H9 (cell line): ENCODE measurements at regions not wholly inside any gene's neighbourhood (a gene's known extent, or its start where the extent isn't known, plus 50 kb on each side); places are given as distances from the start of the nearest gene placed in this dataset.

Experiments
- DNase-seq: peaks from one replicate; pipeline ENCODE4 v3.0.0-alpha.2; 2017
- H2AFZ ChIP-seq: one replicate; pipeline ENCODE4 v1.6.1; 2013; ENCODE audit warnings: mild to moderate bottlenecking, low read length, control low read depth, moderate library complexity
- H2AK5ac ChIP-seq: 2 replicates; pipeline ENCODE4 v1.6.1; 2013; ENCODE audit warnings: low read length, control low read depth, mixed read lengths; ENCODE audit not compliant: insufficient read length
- H2BK120ac ChIP-seq: one replicate; pipeline ENCODE4 v1.6.1; 2013; ENCODE audit warnings: low read depth, mild to moderate bottlenecking, low read length, control low read depth, inconsistent platforms; ENCODE audit not compliant: poor library complexity, severe bottlenecking
- H2BK12ac ChIP-seq: 2 replicates; pipeline ENCODE4 v1.6.1; 2013; ENCODE audit warnings: low read length, control low read depth, mixed read lengths, low read depth; ENCODE audit not compliant: insufficient read length
- H2BK15ac ChIP-seq: 2 replicates; pipeline ENCODE4 v1.6.1; 2013; ENCODE audit warnings: low read depth, low read length, control low read depth
- H2BK20ac ChIP-seq: one replicate; pipeline ENCODE4 v1.6.1; 2013; ENCODE audit warnings: low read depth, mild to moderate bottlenecking, low read length, control low read depth, inconsistent platforms; ENCODE audit not compliant: poor library complexity, severe bottlenecking
- H2BK5ac ChIP-seq: 2 replicates; pipeline ENCODE4 v1.6.1; 2013; ENCODE audit warnings: low read length, control low read depth, mixed read lengths; ENCODE audit not compliant: insufficient read length
- H3K14ac ChIP-seq: 2 replicates; pipeline ENCODE4 v1.6.1; 2013; ENCODE audit warnings: low read length, control low read depth; ENCODE audit not compliant: insufficient read depth
- H3K18ac ChIP-seq: 2 replicates; pipeline ENCODE4 v1.6.1; 2013; ENCODE audit warnings: low read depth, mild to moderate bottlenecking, mixed read lengths, low read length, control low read depth; ENCODE audit not compliant: insufficient read length
- H3K23ac ChIP-seq: 2 replicates; pipeline ENCODE4 v1.6.1; 2013; ENCODE audit warnings: low read length, control low read depth, mixed read lengths, low read depth; ENCODE audit not compliant: insufficient read length
- H3K23me2 ChIP-seq: 2 replicates; pipeline ENCODE4 v1.6.1; 2013; ENCODE audit warnings: low read depth, mild to moderate bottlenecking, mixed read lengths, low read length, control low read depth; ENCODE audit not compliant: insufficient read length, poor library complexity, severe bottlenecking
- H3K27ac ChIP-seq: 2 replicates; pipeline ENCODE4 v1.5.1; 2013; ENCODE audit warnings: low read length, control low read depth, mixed read lengths, low read depth; ENCODE audit not compliant: insufficient read length
- H3K27me3 ChIP-seq: 2 replicates; pipeline ENCODE4 v1.6.1; 2013; ENCODE audit warnings: low read length, control low read depth, inconsistent platforms; ENCODE audit not compliant: insufficient read depth
- H3K4ac ChIP-seq: 2 replicates; pipeline ENCODE4 v1.6.1; 2013; ENCODE audit warnings: low read depth, mild to moderate bottlenecking, control low read depth, inconsistent platforms, low read length, moderate library complexity
- H3K4me1 ChIP-seq: 2 replicates; pipeline ENCODE4 v1.6.1; 2013; ENCODE audit warnings: low read length, control low read depth, inconsistent platforms; ENCODE audit not compliant: insufficient read depth
- H3K4me2 ChIP-seq: 2 replicates; pipeline ENCODE4 v1.6.1; 2013; ENCODE audit warnings: low read length, control low read depth, mixed read lengths; ENCODE audit not compliant: insufficient read length, insufficient read depth
- H3K56ac ChIP-seq: 2 replicates; pipeline ENCODE4 v1.6.1; 2013; ENCODE audit warnings: low read depth, mild to moderate bottlenecking, mixed read lengths, low read length, control low read depth; ENCODE audit not compliant: insufficient read length
- H3K79me1 ChIP-seq: 2 replicates; pipeline ENCODE4 v1.6.1; 2013; ENCODE audit warnings: low read depth, mild to moderate bottlenecking, moderate library complexity, low read length, control low read depth, inconsistent platforms; ENCODE audit not compliant: insufficient read depth, poor library complexity, severe bottlenecking
- H3K79me2 ChIP-seq: 2 replicates; pipeline ENCODE4 v1.6.1; 2013; ENCODE audit warnings: low read length, control low read depth, inconsistent platforms; ENCODE audit not compliant: insufficient read depth
- H3K9ac ChIP-seq: 2 replicates; pipeline ENCODE4 v1.6.1; 2013; ENCODE audit warnings: low read length, control low read depth, mixed read lengths; ENCODE audit not compliant: insufficient read length; ENCODE audit errors: extremely low read depth
- H3K9me3 ChIP-seq: one replicate; pipeline ENCODE4 v1.6.1; 2013; ENCODE audit warnings: low read depth, low read length, inconsistent platforms; ENCODE audit not compliant: control insufficient read depth
- H3T11ph ChIP-seq: one replicate; pipeline ENCODE4 v1.6.1; 2013; ENCODE audit warnings: mild to moderate bottlenecking, low read length, control low read depth, inconsistent platforms
- H4K20me1 ChIP-seq: one replicate; pipeline ENCODE4 v1.6.1; 2013; ENCODE audit not compliant: control insufficient read depth, insufficient read length, insufficient read depth
- H4K5ac ChIP-seq: 2 replicates; pipeline ENCODE4 v1.6.1; 2013; ENCODE audit warnings: low read depth, mild to moderate bottlenecking, mixed read lengths, low read length, control low read depth; ENCODE audit not compliant: insufficient read length
- H4K8ac ChIP-seq: replicated peaks from 2 replicates; pipeline ENCODE4 v1.6.1; 2013; ENCODE audit warnings: low read length, control low read depth, mixed read lengths, low read depth; ENCODE audit not compliant: insufficient read length
- H4K91ac ChIP-seq: 2 replicates; pipeline ENCODE4 v1.6.1; 2013; ENCODE audit warnings: low read depth, mild to moderate bottlenecking, moderate library complexity, mixed read lengths, low read length, control low read depth; ENCODE audit not compliant: insufficient read length
- H3K27ac Mint-ChIP-seq, 3 experiments: 2 replicates in 2 of 3; 3 replicates in 1 of 3; pipeline ENCODE4 v1.8.0; 2020 to 2021; ENCODE audit warnings: mixed read lengths in 3 of 3, mild to moderate bottlenecking in 1 of 3, moderate library complexity in 1 of 3
- H3K27me3 Mint-ChIP-seq: 2 replicates; pipeline ENCODE4 v1.8.0; 2021; ENCODE audit warnings: low read depth, mild to moderate bottlenecking, moderate library complexity, mixed read lengths
- H3K36me3 Mint-ChIP-seq, 3 experiments: 2 replicates in 2 of 3; 3 replicates in 1 of 3; pipeline ENCODE4 v1.8.0; 2020 to 2021; ENCODE audit warnings: low read depth in 3 of 3, mixed read lengths in 3 of 3; ENCODE audit not compliant: insufficient read depth in 1 of 3
- H3K4me1 Mint-ChIP-seq, 2 experiments: 2 replicates each; pipeline ENCODE4 v1.8.0; 2020; ENCODE audit warnings: mixed read lengths in 2 of 2
- H3K4me3 Mint-ChIP-seq, 2 experiments: 2 replicates in 1 of 2; 3 replicates in 1 of 2; pipeline ENCODE4 v1.8.0; 2020 to 2021; ENCODE audit warnings: mild to moderate bottlenecking in 2 of 2, mixed read lengths in 2 of 2, moderate library complexity in 1 of 2
- H3K9me3 Mint-ChIP-seq, 2 experiments: 2 replicates in 1 of 2; 3 replicates in 1 of 2; pipeline ENCODE4 v1.8.0; 2020; ENCODE audit warnings: mild to moderate bottlenecking in 2 of 2, mixed read lengths in 2 of 2, moderate library complexity in 1 of 2
- WGBS: extraction: QIAGEN DNeasy Blood & Tissue Kit; methylation state at CpG from one replicate; pipeline ENCODE4 v1.1.7; 2013; ENCODE audit warnings: missing lambda C conversion rate, low lambda C conversion rate, mixed read lengths; ENCODE audit not compliant: insufficient read length; ENCODE audit errors: extremely low coverage; 5-methylcytosine and 5-hydroxymethylcytosine counted together
- TF ChIP-seq, protein P1 (sequence below): fragments of 200-600 bp; sonication (generic); conservative IDR thresholded peaks from 3 replicates; pipeline ENCODE4 v1.8.0; 2021; ENCODE audit warnings: antibody characterized with exemption, mild to moderate bottlenecking

DNA sequence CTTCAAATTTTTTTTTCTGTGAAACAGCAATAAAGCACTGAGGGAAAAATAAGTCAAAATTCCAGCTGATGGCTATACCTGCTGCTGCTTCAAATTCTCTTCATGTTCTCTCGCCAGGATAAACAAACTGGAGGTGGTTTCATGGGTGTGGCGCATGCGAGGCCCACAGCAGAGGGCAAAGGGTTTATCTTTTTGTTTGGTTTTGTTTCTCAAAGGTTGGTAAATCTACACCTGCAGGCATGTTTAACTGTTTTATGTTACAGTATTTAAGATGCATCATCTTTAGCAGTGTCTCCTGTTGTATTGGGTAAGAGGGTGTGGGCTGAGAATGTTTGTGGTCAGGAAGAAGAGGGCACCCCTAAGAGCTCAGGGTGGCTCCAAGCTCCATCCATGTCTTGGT, 342.2 kb downstream of the CDH26 start:
- no peaks in the 10 kb centered on the region for H3K79me1 ChIP-seq
- H2BK20ac ChIP-seq: no peak overlapping the region
- Mint-ChIP-seq H3K27me3 (peaks cover 13% of the 10 kb centered on the region), H3K4me3 (no peak overlapping the region), H3K9me3 (peaks cover under 1 to 8% of the 10 kb centered on the region in 2 experiments; a peak in 4 of 5 replicates), H3K27ac (no peak overlapping the region), H3K4me1 (no peaks in the 10 kb centered on the region), H3K36me3 (no peaks in the 10 kb centered on the region; a peak in 1 of 7 replicates)
- no peaks in the 10 kb centered on the region for H3K27me3 ChIP-seq
- H2AFZ ChIP-seq: no peak overlapping the region
- no peak overlapping the region for H3T11ph ChIP-seq
- H2BK12ac ChIP-seq: no peak overlapping the region
- H2BK15ac ChIP-seq: no peak overlapping the region
- no peaks in the 10 kb centered on the region for H3K4me1 ChIP-seq
- TF ChIP-seq, protein P1, sequence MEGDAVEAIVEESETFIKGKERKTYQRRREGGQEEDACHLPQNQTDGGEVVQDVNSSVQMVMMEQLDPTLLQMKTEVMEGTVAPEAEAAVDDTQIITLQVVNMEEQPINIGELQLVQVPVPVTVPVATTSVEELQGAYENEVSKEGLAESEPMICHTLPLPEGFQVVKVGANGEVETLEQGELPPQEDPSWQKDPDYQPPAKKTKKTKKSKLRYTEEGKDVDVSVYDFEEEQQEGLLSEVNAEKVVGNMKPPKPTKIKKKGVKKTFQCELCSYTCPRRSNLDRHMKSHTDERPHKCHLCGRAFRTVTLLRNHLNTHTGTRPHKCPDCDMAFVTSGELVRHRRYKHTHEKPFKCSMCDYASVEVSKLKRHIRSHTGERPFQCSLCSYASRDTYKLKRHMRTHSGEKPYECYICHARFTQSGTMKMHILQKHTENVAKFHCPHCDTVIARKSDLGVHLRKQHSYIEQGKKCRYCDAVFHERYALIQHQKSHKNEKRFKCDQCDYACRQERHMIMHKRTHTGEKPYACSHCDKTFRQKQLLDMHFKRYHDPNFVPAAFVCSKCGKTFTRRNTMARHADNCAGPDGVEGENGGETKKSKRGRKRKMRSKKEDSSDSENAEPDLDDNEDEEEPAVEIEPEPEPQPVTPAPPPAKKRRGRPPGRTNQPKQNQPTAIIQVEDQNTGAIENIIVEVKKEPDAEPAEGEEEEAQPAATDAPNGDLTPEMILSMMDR: no peak
- no peak overlapping the region for H3K27ac ChIP-seq
- no peaks in the 10 kb centered on the region for H3K23me2 ChIP-seq
- no peak for DNase-seq
- no peaks in the 10 kb centered on the region for H4K20me1 ChIP-seq
- H3K18ac ChIP-seq: no peak overlapping the region
- no peak overlapping the region for H2BK120ac ChIP-seq
- no peak overlapping the region for H2BK5ac ChIP-seq
- H4K91ac ChIP-seq: no peak overlapping the region
- WGBS: no CpG with 5 or more reads among the region's 3 CpGs
- H3K4ac ChIP-seq: no peak overlapping the region
- H4K8ac ChIP-seq: no peak overlapping the region
- H3K4me2 ChIP-seq: no peak overlapping the region
- no peak overlapping the region for H3K9ac ChIP-seq
- no peak overlapping the region for H3K56ac ChIP-seq
- no peak overlapping the region for H3K14ac ChIP-seq
- H3K23ac ChIP-seq: no peak overlapping the region
- no peak overlapping the region for H2AK5ac ChIP-seq
- H3K9me3 ChIP-seq: no peaks in the 10 kb centered on the region
- H3K79me2 ChIP-seq: no peaks in the 10 kb centered on the region
- H4K5ac ChIP-seq: no peak overlapping the region
